HG03135 (cell line): ENCODE measurements at regions not wholly inside any gene's neighbourhood (a gene's known extent, or its start where the extent isn't known, plus 50 kb on each side); places are given as distances from the start of the nearest gene placed in this dataset.
"Not testable (repeated sequence)": the region's sequence is repeated elsewhere in the genome, so short reads cannot be mapped to it uniquely, and the experiment has no call there.

Source experiments
- ATAC-seq: cut with Tn5 transposase; IDR thresholded peaks from one replicate; pipeline ENCODE4 v1.9.1; 2021; ENCODE audit warnings: mild to moderate bottlenecking, moderate library complexity; ENCODE audit not compliant: unreplicated experiment

DNA sequence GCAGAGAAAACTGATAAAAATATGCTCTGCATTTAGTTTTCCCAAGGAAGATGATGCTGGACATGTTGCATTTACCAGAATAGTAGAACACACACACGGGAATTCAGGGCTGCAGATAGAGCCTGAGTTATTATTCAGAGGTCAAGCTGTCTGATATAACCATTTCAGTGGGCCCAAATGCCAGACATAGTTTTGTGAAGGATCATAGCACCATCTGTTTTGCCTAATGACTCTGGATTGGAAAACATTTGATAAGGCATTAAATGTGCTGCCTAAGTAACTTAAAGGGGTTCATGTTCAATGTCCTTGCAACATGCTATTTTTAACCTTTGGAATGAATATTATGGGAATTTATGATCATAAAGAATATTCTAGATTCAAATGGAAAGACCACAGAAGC, 666.2 kb downstream of the PRIM2 start:
- not testable (repeated sequence) for ATAC-seq

DNA sequence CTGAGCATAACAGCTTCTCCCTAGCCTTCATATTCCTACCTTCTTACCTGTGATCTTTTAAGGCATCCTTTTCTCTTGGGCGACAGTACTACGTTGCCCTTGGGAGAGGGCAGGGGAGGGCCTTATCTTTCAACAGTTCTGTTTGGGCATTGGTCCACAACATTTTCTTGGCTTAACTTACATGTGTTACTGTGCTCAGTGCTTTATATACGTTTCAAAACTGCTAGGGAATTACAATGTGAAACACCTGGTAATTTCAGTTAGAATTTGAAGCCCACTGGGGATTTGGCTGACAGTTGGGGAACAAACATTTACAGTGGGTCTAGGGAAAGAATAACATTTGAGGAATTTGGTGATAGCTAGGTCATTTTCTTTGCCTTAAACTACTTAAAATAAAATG, 667.1 kb downstream of the PRIM2 start:
- ATAC-seq = not testable (repeated sequence)

DNA sequence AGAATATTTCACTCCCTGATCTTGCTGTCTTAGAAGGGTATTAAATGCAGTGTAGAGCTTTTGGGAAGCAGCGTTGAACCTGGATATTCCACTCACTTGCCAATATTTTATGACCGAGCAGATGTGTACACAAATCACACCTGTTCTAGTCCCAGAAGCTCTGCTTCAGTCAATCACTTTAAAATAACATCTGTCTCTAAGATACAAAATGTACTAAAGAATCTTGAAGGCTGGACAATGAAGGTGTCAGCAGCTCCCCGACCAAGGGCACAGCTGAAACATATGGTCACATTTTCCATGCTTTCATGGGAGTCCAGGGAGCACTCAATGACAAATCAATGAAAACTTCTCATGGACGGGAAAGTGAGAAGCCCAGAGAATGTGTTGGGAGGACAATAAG, 668.3 kb downstream of the PRIM2 start:
- not testable (repeated sequence) for ATAC-seq

DNA sequence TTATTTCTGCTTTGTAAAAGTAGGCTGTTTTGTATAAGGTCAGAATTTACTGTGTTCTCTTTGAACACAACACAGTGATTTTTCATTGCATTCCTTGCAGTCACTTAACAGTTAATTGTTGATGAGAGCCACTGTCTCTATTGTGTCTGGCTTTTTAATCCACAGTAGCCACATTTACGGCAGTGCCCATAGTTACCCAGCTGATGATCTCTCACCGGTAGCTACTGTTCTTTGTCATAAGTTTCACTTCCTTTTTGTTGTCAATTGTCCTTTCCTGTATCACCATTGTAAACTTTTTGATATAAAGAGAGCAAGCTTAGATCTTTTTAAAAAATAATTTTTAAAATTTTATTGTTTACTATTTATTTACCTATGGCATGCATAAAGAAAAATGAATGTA, 669.2 kb downstream of the PRIM2 start:
- ATAC-seq = peak; percentile 99

DNA sequence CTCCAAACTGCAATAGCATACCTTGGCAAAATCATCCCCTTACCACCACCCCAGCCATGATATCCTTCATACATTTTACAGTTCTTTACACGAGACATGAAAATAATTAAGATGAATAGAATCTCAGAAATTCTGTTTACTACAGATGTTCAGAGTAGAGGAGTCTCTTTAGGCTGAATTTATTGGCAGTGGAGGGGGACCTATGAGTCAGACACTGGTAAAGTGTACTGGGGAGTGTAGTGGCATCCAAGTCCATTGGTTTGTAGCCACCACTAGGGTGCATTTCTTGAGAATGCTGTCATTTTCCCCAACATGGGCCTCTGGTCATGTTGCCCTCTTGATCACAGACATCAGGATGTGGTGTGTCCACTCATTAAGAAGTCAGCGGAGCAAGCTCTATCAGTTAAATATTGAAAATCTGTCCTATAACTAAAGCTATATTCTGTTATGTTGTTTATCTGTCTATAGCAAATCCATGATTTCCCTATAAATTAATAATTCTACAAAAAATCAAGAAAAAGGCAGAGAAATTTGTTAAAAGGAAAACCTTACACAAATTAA, 672.2 kb downstream of the PRIM2 start:
- ATAC-seq = not testable (repeated sequence)

DNA sequence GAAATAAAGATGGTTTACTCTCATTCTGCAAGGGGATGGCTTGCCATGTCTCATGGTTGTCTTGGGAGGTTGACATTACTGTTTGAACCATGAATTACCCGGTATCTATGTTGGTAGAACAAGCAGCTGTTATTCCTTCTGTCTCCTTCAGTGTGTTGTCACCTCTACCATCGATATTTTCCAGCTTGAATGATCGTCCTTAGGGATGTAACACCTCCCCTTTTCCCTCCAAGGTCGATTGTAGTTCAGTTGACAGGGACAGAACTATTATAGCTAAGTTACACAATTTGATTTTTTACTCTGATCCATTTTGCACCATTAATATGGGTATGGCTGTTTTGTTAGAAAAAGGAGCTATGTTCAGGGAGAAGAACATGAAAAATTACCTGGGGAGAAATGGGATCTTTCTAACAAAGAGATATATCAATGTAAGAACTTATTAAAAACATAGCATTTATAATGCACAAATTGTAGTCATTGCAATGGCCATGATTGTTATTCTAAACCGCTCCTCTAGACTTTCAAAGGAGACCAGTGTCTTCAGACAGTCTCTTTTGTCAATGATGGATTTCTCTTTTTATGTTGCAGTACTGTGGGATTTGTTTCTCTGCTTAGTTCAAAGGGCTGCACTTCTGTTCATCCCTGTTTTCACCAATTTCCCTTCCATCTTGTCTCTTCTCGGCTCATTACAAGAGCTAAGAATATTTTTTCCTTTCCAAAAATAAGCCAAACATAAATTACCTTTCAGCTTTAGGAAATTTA, 681.6 kb downstream of the PRIM2 start:
- not testable (repeated sequence) for ATAC-seq

DNA sequence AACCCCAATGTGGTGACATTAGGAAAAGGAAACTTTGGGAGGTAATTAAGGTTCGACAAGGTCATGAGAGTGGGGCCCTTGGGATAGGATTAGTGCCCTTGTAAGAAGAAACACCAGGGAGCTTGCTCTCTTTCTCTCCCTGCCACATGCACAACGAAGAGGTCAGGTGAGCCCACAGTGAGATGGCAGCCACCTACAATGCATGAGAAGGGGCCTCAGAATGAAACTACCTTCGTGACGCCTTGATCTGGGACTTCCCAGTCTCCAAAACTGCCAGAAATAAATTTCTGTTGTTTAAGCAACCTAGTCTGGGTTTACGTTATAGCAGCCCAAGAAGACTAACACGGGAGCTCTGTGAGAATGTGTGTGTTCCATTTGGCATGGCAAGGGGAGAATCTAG, 682.8 kb downstream of the PRIM2 start:
- not testable (repeated sequence) for ATAC-seq

DNA sequence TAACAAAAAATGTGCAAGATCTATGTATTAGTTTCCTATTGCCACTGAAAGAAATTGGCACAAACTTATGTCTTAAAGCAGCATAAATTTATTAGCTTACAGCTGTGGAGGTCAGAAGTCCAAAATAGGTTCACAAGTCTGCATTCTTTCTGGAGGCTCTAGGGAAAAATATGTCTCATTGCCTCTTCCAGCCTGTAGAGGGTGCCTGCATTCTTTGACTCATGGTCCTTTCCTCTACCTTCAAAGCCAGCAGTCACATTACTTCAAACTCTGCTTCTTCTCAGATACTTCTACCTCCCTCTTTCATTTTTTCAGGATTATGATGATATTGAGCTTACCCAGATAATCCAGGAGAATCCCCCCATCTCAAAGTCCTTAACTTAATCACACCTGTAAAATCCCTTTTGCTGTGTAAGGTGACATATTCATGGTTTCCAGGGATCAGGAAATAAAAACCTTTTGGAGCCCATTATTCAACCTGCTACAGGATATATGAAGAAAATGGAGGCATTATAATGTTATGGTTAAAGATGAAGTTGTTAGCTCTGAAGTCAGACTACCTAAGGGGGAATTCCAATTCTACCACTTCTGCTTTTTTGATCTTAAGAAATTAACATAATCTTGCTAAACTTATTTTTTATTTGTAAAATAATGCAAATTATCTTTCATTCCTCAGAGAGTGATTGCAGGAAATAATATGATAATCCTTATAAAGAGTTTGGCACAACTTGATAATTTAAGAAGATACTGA, 686.2 kb downstream of the PRIM2 start:
- not testable (repeated sequence) for ATAC-seq

DNA sequence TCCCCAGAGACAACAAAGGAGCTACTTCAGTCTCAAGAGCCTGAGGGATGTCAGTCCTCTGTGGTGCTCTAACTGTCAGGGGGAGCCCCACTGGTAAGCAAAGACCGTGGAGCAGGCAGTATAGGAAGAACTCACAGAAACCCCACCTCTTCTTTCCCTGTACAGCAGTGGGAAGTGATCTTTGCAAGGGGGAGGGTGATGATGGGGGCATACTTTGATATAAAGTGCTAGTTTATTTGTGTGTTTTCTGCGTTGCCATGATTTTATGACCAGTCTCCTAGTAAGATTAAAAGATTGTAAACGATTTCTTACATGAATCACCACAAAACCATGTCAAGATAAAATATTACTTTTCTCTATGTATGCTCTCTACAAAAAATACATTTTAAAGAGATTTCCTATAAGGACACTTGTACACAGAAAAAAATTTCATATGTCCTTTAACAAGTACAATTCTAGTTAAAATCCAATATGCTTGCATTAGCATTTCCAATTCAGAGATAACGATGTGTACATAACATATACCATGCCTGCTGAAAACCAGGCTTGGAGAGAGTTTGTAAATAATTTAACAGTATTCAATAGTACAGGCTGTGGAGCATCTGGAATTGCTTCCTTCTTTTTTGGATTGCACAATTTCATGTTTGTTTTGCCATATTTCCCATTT, 690.0 kb downstream of the PRIM2 start:
- ATAC-seq = not testable (repeated sequence)

DNA sequence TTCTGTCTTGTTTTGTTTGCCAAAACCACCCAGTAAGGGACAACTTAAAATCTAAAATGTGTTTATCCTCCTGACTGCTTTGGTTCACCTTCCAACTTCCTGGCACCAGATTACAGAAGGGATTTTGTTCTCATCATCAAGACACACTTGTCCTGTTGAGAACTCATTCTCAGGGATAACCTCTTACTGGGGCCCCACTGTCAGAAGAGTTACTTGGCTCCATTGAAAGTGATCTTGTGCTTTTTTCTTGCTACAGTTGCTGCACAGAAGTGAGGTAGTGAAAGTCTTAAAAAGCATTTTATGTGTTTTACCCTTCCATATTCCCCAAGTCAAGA, 690.5 kb downstream of the PRIM2 start:
- not testable (repeated sequence) for ATAC-seq

DNA sequence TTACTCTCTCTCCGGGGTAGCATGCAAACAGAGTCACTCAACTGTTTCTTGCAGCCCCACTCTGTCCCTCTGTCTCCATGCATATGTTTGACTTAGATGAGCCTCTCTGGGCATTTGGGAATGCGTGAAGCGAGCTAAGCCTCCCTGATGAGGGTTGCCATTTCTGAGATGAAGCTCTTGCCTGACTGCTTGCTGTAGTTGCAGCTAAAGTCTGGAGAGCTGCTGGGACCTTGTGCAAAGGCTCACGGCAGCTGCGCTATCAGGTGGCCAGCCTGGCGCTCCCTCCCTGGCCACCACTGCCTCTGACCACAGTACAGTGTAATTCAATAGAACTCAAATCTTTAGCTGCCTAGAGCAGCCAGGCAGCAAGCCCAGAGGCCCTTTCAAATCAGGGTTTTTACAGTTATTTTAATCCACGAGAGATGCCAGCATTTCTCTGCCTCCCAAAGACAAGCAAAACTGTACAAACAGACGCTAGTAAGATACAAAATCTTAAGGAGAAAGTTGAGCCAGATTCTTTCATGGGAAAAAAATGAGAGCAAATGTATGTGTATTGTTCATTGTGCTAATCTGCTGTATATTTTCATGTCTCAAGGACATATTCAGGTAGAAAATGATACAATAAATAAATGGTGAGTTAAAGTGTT, 694.6 kb downstream of the PRIM2 start:
- ATAC-seq = not testable (repeated sequence)

DNA sequence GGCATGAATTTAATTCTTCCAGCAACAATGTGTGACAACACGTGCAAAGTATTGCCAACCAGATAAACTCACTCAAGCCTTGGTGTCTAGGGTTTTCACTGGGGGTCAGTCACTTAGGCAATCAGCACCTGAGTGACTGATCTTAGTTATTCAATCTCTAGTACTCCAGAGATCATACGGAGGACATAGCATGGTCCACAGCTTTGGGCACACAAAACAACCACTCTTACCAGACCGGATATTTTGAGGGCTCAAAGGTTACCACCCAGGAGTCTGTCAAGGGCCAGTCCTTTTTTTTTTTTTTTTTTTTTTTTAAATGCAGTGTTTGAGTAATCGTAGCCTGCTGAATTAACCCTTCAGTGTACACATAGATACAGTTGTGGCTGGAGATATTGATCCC, 699.2 kb downstream of the PRIM2 start:
- not testable (repeated sequence) for ATAC-seq

DNA sequence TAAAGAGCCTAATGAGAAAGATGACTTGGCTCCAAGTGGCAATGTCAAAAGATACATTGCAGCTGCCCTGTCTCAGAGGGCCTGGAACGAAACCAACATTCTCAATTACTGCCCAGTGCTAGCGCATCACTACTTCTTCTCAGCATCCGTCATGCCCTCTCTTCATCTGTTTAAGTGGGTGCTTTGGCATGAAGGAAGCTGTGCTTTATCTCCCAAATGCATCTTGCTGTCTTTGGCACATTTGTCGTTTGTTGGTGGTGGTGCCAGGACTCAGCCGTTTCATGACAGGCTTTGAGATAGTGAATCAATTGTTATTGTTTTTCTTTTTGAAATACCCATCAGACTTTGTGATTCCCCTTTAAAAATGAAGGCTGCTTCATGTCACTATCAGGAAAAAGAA, 710.8 kb downstream of the PRIM2 start:
- ATAC-seq = not testable (repeated sequence)

DNA sequence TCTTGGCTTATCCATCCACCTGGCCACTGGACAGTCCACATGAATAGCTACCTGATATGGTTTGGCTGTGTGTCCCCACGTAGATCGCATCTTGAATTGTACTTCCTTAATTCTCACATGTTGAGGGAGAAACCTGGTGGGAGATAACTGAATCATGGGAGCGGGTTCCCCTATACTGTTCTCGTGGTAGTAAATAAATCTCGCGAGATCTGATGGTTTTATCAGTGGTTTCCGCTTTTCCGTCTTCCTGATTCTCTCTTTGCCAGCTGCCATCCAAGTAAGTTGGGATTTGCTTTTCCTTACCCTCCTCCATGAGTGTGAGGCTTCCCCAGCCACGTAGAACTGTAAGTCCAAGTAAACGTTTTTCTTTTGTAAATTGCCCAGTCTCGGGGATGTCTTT, 720.8 kb downstream of the PRIM2 start:
- ATAC-seq = not testable (repeated sequence)

DNA sequence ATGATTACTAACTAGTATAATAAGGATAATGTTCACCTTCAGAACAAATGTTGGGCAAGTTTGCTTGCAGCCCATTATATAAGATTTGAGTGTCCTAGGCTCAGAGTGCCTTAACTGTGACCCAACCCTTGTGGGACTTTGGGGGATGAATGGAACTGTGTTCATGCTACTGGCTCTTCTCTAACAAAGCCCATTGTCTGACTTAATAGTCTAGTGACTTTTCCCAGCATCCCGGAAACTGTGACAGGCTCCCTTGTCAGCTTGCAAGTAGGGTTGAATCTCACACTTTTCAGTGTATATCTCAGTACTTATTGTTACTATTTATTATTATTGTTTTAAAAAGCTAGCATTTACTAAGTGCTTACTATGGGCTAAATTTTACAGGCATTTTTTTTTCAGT, 729.2 kb downstream of the PRIM2 start:
- ATAC-seq = not testable (repeated sequence)

DNA sequence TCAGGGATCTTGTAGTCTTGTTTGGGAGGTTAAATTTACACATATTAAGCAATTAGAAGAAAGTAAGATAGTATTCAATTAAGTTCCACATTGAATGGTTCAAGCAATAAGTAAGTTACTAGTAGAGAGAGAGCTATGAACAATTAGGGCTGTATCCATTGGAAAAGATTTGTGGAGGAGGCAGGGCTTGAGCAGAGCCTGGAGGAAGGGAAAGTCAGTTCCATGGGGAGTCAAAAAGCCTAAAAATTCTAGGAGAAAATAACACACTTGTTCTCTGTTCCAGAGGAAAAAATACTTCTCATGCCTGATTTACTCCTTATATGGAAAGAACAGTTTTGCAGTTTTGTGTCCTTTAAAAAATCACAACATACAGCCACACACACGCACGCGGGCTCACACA, 730.0 kb downstream of the PRIM2 start:
- not testable (repeated sequence) for ATAC-seq

DNA sequence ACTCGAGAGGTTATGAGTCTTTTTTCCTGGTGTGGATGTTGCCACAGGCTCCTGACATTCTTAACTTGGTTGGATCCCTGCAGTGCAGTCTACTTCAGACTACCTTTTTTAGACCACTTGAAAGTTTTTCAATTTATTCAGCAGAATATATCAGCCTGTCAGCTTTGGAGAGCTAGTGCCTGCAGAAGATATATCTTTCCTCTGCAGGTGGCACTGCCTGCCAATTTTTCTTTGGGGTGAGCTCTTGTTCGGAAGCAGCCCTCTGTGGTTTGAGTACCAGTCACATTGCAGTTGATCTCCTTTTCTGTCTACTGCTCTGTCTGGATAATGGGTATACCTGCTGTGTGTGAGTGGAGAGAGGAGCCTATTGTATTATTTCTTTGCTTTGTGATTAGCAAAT, 730.4 kb downstream of the PRIM2 start:
- ATAC-seq = not testable (repeated sequence)

DNA sequence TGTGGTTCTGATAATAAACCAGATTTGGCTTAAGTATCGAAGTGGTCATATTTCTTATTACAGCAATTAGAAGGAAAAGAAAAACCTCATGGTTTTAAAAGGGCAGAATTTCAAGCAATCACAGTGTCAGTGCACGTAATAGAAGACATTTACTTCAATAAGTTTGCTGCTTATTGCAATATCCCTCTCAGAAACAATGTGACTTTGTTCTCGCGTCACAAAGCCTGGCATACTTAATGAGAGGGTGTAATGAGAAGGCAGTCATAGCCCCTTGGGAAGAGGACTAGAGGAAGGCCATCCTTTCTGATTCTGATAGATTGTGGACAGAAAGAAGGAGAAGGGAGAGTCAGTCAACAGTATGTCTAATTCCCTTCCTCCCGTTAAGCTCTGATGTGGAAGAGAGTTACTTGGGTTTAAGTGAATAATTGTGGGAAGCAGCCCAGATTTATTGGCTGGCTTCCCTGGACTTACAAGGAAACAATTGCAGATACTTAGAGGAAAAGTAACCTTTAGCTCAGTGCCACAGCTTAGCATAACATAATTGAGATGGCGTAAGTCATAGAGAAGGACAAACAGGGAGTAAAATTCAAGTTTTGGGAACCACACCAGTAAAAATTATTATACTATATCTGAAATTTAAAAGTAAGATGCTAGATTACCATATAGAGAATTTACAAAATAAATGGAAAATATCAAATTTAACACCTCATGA, 738.2 kb downstream of the PRIM2 start:
- not testable (repeated sequence) for ATAC-seq

DNA sequence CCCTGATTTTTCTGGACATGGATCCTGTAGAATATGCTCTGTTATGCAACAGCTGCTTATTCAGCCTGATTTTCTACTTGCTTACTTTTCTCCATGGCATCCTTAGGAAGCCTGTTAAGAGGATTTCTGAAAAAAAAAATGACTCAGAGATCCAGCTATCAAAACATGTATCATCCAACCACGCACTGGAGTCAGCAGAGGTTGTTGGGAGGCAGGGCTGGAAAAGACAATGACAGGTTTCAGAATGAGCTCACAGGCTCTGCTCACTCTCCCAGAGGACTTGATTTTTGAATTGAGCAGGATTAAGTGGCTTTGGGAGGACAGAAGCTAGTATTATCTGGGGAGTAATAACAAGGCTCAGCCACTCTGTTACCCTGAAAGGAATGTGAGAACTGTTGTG, 742.3 kb downstream of the PRIM2 start:
- not testable (repeated sequence) for ATAC-seq

DNA sequence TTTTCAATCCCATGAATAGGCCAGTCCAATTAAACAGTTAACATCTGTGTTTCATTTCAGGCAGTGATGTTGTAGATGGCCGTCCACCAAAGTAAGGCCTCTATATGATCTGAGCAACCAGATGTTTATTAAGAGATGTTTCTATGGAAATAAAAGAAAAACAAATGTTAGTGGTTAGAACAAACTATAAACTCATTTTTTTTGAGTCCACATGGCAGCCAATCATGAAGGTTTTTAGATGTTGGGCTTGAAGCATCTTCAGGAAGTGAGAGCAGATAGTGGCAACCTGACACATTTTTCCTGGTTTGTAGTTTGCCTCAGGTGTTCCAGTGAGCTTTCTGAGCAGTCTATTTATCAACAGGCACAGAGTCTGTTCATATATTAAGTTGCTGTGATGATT, 746.1 kb downstream of the PRIM2 start:
- not testable (repeated sequence) for ATAC-seq
